IPS-18c (cell line): ENCODE measurements at regions not wholly inside any gene's neighbourhood (a gene's known extent, or its start where the extent isn't known, plus 50 kb on each side); places are given as distances from the start of the nearest gene placed in this dataset.
"Not testable (repeated sequence)": the region's sequence is repeated elsewhere in the genome, so short reads cannot be mapped to it uniquely, and the experiment has no call there.

Experiments
- H3K4me3 ChIP-seq: 2 replicates; pipeline ENCODE4 v1.7.0; 2013; ENCODE audit warnings: low read depth, mild to moderate bottlenecking, low read length, moderate library complexity; ENCODE audit not compliant: insufficient read depth
- H3K9me3 ChIP-seq: one replicate; pipeline ENCODE4 v1.6.1; 2013; ENCODE audit warnings: mild to moderate bottlenecking, low read length, moderate library complexity; ENCODE audit not compliant: control insufficient read depth, insufficient read depth

DNA sequence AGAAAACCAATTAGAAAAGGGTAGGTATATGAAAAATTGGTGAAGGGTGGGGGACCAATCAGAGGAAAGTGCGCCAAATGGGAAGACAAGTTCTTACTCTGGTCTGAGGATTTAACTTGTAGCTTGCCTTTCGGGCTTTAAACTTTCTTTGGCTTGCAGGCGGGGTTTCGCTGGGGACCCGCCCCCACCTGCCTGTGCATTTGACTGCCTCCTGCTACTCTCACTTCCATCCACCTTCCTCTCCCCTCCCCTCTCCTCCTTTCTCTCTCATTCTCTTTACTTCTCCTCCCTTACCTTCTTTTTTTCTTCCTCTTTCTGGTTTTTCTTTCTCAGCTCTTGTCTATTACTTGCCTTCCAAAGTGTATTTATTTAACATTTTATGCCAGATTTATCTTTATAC, 278.8 kb downstream of the DNAJB9 start:
- H3K4me3 ChIP-seq: no peak overlapping the region
- H3K9me3 ChIP-seq: no peaks in the 10 kb centered on the region

DNA sequence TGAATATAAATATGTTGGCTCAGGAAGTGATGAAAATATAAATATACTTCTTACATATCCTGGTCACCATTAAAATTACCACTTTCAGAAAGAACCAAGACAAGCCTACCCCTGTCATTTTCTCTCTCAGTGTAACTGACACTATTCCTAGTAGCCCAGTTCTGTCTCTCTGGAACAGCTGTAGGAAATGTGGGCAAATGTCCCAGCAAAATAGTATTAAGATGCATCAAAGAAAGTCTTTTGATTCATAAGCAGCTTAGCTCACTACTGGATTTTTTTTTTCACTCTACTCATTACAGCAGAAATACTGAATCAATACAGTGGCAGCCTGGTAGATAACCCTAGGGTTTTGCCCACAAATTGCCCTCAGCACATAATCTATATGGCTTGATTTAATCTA, 290.9 kb downstream of the DNAJB9 start:
- peaks cover 7% of the 10 kb centered on the region for H3K9me3 ChIP-seq

DNA sequence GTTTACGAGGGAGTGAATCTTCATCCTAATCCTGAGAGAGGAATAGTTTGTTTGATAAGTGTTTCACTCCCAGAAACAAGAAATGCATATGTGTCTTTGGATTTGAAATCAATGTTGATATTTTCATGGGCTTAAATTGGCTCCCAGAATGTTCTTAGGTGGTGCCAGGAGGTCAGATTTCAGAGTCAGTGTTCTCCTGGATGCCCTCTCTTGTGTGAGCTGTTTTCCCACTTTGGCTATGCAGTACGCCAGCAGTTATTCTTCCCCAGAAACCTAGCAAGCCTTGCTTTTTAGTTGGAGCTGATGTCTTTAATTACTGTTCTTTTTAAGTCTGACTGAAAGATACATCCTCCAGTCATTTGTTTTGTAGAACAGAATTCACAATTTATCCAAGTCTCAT, 291.4 kb downstream of the DNAJB9 start:
- H3K9me3 ChIP-seq: peaks cover 7% of the 10 kb centered on the region
- H3K4me3 ChIP-seq: no peak overlapping the region

More for the DNA sequence above, 290.9 kb downstream of the DNAJB9 start:
- H3K4me3 ChIP-seq: no peak overlapping the region

DNA sequence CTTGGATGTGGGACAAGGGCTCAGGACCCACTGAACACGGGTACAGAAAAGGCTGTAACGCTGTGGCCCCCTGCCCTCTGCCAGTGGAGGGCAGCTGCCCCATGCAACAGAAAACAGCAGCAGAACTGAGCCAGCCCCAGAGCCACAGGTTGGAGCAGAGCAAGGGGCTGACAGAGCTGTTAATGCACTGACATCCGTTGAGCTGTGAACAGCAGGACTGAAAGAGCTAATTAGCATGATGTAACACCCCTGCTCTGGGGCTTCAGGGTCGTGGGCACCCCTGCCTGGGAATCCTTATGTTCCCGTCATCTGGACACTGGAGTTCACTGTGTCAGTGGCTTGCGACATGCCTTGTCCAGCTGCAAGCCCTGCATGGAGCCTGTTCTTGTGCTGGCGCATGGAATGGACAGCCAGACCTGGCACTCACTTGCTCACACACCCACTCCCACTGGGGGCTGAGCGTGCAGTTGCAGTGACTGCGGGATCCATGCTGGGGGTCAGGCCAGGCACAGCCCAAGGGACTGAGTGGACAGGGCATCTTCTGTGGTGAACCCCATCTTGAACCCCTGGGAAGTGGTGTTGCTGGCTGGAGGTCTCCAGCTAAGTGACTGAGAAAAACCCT, 293.7 kb downstream of the DNAJB9 start:
- Histone ChIP-seq H3K9me3 (peaks cover 7% of the 10 kb centered on the region), H3K4me3 (no peak overlapping the region)

DNA sequence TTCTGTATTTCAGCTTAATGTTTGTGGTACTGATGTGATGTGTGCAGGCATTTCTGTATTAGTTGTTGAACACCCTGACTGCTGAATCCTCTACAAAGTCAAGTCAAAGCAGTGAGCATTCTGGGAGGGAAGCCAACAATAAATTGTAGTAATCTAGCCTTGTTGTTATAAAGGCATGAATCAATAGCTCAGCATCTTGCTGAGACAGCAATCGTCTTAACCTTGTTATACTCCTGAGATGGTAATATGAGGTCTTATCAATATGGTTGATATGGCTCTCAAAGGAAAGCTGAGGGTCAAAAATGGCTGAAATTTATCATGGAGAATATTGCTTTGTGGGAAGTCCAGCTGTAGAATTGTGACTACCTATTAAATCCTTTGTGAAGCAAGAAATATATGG, 299.4 kb downstream of the DNAJB9 start:
- no peak overlapping the region for H3K4me3 ChIP-seq
- no peaks in the 10 kb centered on the region for H3K9me3 ChIP-seq

DNA sequence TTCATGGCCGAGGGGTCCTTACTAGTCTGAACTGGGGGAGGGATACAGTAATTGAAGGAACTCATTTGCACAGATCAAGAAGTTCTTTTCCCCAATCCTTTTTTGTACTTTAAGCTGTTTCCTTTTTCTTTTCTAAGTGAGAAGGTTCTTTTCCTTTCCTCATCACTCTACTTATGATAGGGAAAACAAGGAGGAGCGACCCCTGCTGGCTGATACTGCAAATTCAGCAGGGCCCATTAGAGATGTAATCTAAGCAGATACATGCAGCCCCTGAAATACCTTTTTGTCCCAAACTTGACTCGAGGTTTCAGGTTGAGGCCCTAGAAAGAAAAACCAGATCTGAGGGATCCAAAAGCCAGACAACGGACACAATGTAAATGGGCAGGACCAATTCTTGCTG, 305.5 kb downstream of the DNAJB9 start:
- H3K9me3 ChIP-seq: peaks cover 4% of the 10 kb centered on the region
- H3K4me3 ChIP-seq: no peak overlapping the region

DNA sequence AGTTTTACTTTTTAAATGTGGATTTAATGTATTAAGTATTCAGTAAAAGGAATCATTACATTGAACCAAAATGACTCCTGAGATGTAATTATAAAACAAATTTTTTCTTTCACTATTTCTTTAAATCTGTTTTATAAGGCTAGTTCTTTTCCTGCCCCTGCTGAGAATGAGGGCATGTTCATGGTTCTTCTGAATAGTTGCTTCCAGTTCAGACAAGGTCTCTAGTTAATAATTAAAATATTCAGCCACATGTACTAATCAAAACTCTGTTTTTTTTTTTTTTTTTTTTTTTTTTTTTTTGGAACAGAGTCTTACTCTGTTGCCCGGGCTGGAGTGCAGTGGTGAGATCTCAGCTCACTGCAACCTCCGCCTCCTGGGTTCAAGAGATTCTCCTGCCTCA, 321.2 kb downstream of the DNAJB9 start:
- Histone ChIP-seq H3K4me3 (no peak overlapping the region), H3K9me3 (no peaks in the 10 kb centered on the region)

DNA sequence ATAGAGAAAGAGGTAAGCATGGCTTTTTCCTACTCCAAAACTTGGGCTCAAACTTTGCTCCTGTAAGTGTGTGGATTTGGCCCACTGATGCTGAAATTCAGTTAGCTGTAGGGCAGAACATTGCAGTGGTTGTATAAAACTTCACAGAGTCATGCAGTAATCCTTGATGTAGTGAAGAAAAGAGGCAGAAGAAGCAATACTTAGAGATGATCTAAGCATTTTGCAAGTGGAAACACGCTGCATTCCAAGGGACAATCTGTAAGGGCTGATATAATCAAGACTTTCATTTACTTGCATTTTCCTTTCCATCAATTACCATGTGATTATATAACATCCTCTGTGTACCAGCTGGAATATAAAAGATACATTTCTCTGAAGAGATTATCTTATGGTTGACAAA, 338.8 kb downstream of the DNAJB9 start:
- H3K9me3 ChIP-seq: no peaks in the 10 kb centered on the region
- H3K4me3 ChIP-seq: no peak overlapping the region

DNA sequence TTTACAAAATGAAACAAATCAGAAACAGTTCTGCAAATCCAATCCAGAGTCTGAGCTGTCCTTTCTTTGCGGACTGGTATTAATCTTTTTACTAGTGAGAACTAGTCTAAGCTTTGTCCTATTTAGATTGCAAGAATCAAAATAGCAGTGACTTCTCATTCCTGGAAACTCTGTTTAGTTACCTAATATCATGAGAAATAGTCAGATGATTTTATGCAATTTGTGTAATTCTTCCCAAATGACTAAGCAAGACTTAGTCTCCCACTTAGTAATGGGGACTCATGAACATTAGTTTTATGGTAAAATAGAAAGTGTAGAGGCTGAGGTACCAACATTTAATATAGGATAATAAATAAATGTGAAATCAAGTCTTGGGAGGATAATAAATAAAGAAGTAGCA, 341.3 kb downstream of the DNAJB9 start:
- no peak overlapping the region for H3K4me3 ChIP-seq
- no peaks in the 10 kb centered on the region for H3K9me3 ChIP-seq

DNA sequence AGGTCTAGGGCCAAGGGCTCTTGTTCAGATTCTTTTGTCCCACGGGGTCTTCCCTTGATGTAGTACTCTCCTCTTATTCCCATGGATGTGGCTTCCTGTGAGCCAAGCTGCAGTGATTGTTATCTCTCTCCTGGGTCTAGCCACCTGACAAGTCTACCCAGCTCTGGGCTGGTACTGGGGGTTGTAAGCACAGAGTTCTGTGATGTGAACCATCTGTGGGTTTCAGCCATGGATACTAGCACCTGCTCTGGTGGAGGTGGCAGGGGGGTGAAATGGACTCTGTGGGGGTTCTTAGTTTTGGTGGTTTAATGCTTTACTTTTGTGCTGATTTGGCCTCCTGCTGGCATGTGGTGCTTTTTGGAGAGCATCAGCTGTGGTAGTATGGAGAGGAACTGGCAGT, 350.8 kb downstream of the DNAJB9 start:
- Histone ChIP-seq H3K9me3 (peaks cover 1% of the 10 kb centered on the region), H3K4me3 (no peak overlapping the region)

DNA sequence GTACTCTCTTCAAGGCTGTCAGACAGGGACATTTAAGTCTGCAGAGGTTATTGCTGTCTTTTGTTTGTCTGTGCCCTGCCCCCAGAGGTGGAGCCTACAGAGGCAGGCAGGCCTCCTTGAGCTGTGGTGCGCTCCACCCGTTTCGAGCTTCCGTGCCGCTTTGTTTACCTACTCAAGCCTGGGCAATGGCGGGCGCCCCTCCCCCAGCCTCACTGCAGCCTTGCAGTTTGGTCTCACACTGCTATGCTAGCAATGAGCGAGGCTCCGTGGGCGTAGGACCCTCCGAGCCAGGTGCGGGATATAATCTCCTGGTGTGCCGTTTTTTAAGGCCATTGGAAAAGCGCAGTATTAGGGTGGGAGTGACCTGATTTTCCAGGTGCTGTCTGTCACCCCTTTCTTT, 373.4 kb downstream of the DNAJB9 start:
- not testable (repeated sequence) for H3K9me3 ChIP-seq, H3K4me3 ChIP-seq

DNA sequence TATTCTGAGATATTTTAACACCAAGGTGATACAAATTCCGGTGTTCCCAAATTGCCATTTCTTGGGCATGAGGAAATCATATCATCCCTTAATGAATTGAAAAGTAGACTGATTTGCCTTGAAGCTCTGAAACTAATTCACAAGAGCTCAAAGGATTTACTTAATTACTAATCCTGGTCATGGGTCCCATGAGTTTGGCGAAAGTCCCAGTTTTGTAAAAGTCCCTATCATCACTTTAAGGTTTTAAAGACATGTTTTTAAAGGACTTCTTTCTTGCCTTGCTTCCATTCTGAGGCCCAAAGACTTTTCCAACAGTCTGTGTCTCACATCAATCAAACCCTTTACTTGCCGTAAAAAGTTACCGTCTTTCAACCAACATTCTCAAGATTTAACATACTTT, 377.9 kb downstream of the DNAJB9 start:
- no peaks in the 10 kb centered on the region for H3K9me3 ChIP-seq

DNA sequence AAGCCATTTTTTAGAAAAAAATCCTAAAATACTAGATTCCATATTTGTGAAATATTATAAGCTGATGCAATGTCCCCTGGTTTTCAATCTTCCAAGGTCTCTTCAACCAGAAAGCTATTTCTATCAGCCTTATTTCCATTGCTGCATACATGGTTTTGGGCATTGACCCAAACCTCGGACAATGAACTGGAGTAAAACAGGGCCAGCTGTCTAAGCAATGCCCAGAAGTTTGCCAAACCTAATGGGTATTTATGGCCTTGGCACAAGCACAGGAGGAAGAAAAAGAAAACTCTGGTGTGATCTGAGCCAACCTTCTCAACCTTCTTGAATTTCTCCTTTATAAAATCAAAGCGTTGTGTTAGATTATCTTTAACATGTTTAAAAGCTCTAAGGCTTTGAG, 402.3 kb downstream of the DNAJB9 start:
- Histone ChIP-seq H3K4me3 (no peak overlapping the region), H3K9me3 (no peaks in the 10 kb centered on the region)

More for the DNA sequence above, 377.9 kb downstream of the DNAJB9 start:
- H3K4me3 ChIP-seq: no peak overlapping the region

DNA sequence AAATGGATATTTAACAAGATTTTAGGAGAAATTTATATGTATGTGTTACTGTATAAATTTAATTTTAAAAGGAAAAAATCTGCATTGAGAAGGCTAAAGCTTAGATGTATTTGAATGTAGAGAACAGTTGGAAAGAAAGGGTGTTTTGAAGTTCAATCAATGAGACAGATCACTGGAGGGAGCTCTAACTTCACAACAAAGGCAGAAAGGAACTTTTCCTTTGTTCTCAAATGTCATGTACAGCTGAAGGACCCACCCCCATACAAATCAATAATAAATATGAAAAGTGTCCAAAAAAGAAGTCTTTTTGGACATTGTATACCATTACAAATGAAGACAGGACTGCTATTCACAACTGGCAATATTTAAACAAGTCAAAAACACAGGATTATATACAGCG, 403.4 kb downstream of the DNAJB9 start:
- no peak overlapping the region for H3K4me3 ChIP-seq

DNA sequence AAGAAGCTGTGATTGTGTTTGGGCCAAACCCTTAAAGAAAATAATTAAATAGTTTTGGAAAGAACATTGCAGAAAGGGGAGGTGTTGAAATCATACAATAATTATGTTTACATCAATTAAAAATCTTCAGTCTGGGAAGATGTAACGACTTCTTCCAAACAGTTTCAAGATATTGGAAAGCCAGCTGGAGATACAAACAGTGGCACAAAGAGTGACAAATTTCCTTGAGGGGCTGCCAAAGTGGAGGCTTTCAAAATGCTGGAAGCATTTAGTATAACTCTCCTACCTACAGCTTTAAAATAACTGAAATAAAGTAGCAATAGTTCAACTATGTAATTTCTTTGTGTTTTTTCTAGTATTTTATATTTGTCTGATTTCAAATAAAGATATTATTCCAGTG, 405.0 kb downstream of the DNAJB9 start:
- Histone ChIP-seq H3K4me3 (no peak overlapping the region), H3K9me3 (no peaks in the 10 kb centered on the region)

More for the DNA sequence above, 403.4 kb downstream of the DNAJB9 start:
- H3K9me3 ChIP-seq: no peaks in the 10 kb centered on the region

DNA sequence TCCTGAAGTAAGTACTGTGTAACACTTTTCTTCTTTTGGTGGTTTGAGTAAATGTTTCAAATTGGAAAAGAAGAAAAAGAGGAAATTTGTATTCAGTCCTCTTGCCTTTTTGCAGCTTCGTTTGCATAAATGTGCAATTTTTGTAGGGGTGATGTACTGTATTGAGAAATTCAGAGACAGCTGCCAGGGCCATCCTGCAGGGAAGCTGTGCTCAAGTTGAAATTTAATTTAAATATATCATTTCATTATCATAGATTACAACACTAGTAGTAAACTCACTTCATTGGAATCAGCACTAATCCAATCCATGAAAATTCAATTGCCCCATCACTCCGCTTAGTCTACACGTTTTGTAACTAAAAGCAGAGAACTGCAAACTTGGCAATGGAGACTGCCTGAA, 415.4 kb downstream of the DNAJB9 start:
- no peak overlapping the region for H3K4me3 ChIP-seq
- no peaks in the 10 kb centered on the region for H3K9me3 ChIP-seq

DNA sequence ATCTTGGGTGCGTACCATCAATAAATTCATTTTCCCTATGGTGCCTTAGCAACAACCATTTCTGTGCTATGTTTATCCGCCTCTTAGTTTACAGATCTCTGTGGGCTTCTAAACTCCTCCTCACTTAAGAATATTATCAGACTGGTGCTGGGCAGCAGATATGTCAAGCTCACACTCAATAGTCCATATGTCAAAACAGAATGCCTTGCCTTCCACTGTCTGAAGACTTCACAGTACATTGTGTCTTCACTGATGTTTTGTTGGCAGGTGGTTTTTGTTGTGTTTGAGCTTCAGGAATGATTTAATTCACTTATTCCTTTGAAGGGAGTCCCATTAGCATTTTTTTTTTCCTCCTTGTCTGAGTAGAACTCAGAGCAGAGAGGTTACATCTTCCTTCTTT, 419.6 kb downstream of the DNAJB9 start:
- Histone ChIP-seq H3K4me3 (no peak overlapping the region), H3K9me3 (no peaks in the 10 kb centered on the region)

DNA sequence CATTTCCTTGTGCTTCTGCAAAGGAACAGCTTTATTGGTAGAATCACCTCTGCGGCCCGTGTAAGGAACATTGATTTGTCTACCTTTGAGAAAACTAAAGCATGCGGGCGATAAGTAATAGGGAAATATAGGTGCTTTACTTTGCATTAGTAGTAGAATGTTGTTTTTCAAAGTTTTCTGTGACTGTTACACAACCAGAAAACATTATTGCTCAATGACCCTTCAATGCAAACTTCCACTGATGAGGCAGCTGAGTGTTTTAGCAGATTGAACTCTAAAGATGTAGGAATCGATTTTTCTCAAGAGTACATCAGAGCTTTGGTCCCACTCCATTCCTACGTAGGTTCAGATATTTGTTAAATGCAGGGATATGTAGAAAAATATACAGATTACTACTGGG, 427.8 kb downstream of the DNAJB9 start:
- no peak overlapping the region for H3K4me3 ChIP-seq
- no peaks in the 10 kb centered on the region for H3K9me3 ChIP-seq

DNA sequence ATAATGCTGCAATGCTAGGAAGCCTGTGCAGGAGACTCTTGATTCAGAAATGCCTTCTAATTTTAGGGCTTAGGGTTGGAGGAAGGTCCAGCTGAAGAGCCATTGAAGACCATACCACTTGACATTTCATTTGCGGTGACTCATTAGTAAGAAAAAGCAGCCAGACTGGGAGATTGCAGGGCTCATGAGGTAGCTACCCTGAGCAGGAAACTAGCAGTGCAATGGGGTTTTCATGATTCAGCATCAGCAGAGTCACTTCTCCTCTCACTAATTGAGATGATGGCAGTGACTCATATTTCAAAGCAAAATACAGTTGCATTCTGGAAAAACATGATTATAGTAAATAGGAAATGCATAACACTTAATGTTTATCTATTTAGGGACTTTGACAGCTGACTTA, 434.1 kb downstream of the DNAJB9 start:
- H3K4me3 ChIP-seq: no peak overlapping the region
- no peaks in the 10 kb centered on the region for H3K9me3 ChIP-seq
